Activated CD4-positive, CD25-positive, alpha-beta regulatory T cell treated with anti-CD3 and anti-CD28 coated beads, Interleukin-2, amount 50 U/mL, for 72 hours (primary cell): ENCODE measurements at regions not wholly inside any gene's neighbourhood (a gene's known extent, or its start where the extent isn't known, plus 50 kb on each side); places are given as distances from the start of the nearest gene placed in this dataset.

Source experiments
- DNase-seq: peaks from one replicate; pipeline ENCODE4 v3.0.0; 2021

- no peak for DNase-seq
These were observed 75.0 kb upstream of the SPRED2 start for GRCh38 chr2:65507102-65508069.

GRCh38 chr2:65504814-65505697 is 72.7 kb upstream of the SPRED2 start:
- DNase-seq: no peak

GRCh38 chr2:65504201-65504600 is 71.8 kb upstream of the SPRED2 start:
- no peak for DNase-seq

- no peak for DNase-seq
These were observed 71.3 kb upstream of the SPRED2 start for GRCh38 chr2:65503746-65504145.

GRCh38 chr2:65501836-65502235 is 69.4 kb upstream of the SPRED2 start:
- no peak for DNase-seq

- DNase-seq: no peak
These were observed 68.7 kb upstream of the SPRED2 start for GRCh38 chr2:65501074-65501473.

GRCh38 chr2:65500310-65501040 is 68.1 kb upstream of the SPRED2 start:
- DNase-seq: no peak

GRCh38 chr2:65499216-65499615 is 66.8 kb upstream of the SPRED2 start:
- no peak for DNase-seq

- no peak for DNase-seq
These were observed 66.0 kb upstream of the SPRED2 start for GRCh38 chr2:65498396-65498795.

GRCh38 chr2:65495251-65495877 is 63.0 kb upstream of the SPRED2 start:
- DNase-seq: no peak

- no peak for DNase-seq
These were observed 61.7 kb upstream of the SPRED2 start for GRCh38 chr2:65494078-65494477.

- DNase-seq: no peak
These were observed 59.0 kb upstream of the SPRED2 start for GRCh38 chr2:65491381-65491905.

GRCh38 chr2:65490222-65490621 is 57.8 kb upstream of the SPRED2 start:
- DNase-seq: no peak

GRCh38 chr2:65489269-65489668 is 56.9 kb upstream of the SPRED2 start:
- DNase-seq: no peak

GRCh38 chr2:65488527-65488926 is 56.1 kb upstream of the SPRED2 start:
- no peak for DNase-seq

GRCh38 chr2:65487404-65487803 is 55.0 kb upstream of the SPRED2 start:
- DNase-seq: no peak

- DNase-seq: no peak
These were observed 54.4 kb upstream of the SPRED2 start for GRCh38 chr2:65486802-65487201.

- no peak for DNase-seq
These were observed 53.9 kb upstream of the SPRED2 start for GRCh38 chr2:65486282-65486681.

- DNase-seq: no peak
These were observed 53.4 kb upstream of the SPRED2 start for GRCh38 chr2:65485839-65486238.

- DNase-seq: no peak
These were observed 51.4 kb upstream of the SPRED2 start for GRCh38 chr2:65483763-65484162.

GRCh38 chr2:65482971-65483370 is 50.6 kb upstream of the SPRED2 start:
- DNase-seq: no peak
